ENCODE measurements at regions not wholly inside any gene's neighbourhood (a gene's known extent, or its start where the extent isn't known, plus 50 kb on each side); places are given as distances from the start of the nearest gene placed in this dataset.

GRCh38 chr4:57378766-57379165, 268.6 kb upstream of the IGFBP7 start (continued):
- TF ChIP-seq ZNF331 (CRISPR knock-in tag; IDR thresholded peaks at IDR 0.05; ENCODE audit: low read depth) (no peak), ZNF114 (CRISPR knock-in tag; IDR thresholded peaks at IDR 0.05) (no peak), NANOG (IDR thresholded peaks at IDR 0.05; ENCODE audit: borderline replicate concordance) (no peak), CREB1 (CRISPR knock-in tag; IDR thresholded peaks at IDR 0.05; ENCODE audit: low read depth) (no peak), EZH2 (IDR thresholded peaks at IDR 0.05; ENCODE audit: low read depth, unreplicated experiment) (no peak), ZNF462 (CRISPR knock-in tag; IDR thresholded peaks at IDR 0.05) (no peak)

- Histone ChIP-seq H3K27ac (ENCODE audit: low read depth) (no peak overlapping the region), H3K4me2 (no peak overlapping the region), H3K36me3 (ENCODE audit: insufficient read depth) (no peaks in the 10 kb centered on the region), H3K4me1 (ENCODE audit: insufficient read depth) (peaks cover 7% of the 10 kb centered on the region; the same call in 1 of the 2 replicates), H3K9me2 (ENCODE audit: insufficient read depth) (peaks cover 21% of the 10 kb centered on the region), H3F3A (replicated peaks; ENCODE audit: low read depth) (no peaks in the 10 kb centered on the region), H3K27me3 (ENCODE audit: insufficient read depth) (no peaks in the 10 kb centered on the region), H2AFZ (no peak overlapping the region), H3K4me3 (no peak overlapping the region), H4K20me1 (replicated peaks; ENCODE audit: insufficient read depth) (no peaks in the 10 kb centered on the region), H3K79me2 (replicated peaks; ENCODE audit: insufficient read depth) (no peaks in the 10 kb centered on the region)
- no peak for TF ChIP-seq CTCF (conservative IDR thresholded peaks at IDR 0.05; ENCODE audit: low read depth in 2 of 2)
- peak; percentile 62; the same call in 1 of the 2 replicates for TF ChIP-seq ZNF462 (CRISPR knock-in tag; IDR thresholded peaks at IDR 0.05)
- H3K27ac Mint-ChIP-seq, result no peak overlapping the region
- DNase-seq (ENCODE audit: low spot score) (peak; percentile 15), ATAC-seq (peak; percentile 47)
- no peaks in the 10 kb centered on the region for H3K27me3 Mint-ChIP-seq (ENCODE audit: insufficient read depth, low read depth, poor library complexity)
- H3K4me3 Mint-ChIP-seq, result no peak overlapping the region
- peaks cover 16% of the 10 kb centered on the region for H3K36me3 Mint-ChIP-seq (ENCODE audit: low read depth)
- peaks cover 17% of the 10 kb centered on the region for H3K9me3 Mint-ChIP-seq
- peaks cover 19% of the 10 kb centered on the region for H3K4me1 Mint-ChIP-seq
These were observed 264.8 kb upstream of the IGFBP7 start for GRCh38 chr4:57374866-57375595.

All from GM23338 (cell line).